COLO668 (cell line): ENCODE measurements at regions not wholly inside any gene's neighbourhood (a gene's known extent, or its start where the extent isn't known, plus 50 kb on each side); places are given as distances from the start of the nearest gene placed in this dataset.

ENCODE experiments used
- DNase-seq: peaks from one replicate; lab custom pipeline; 2025; ENCODE audit not compliant: unreplicated experiment; lab: John Stamatoyannopoulos, UW

- no peak for DNase-seq
These were observed 168.8 kb upstream of the TOPAZ1 start for GRCh38 chr3:44072601-44073540.

GRCh38 chr3:44074181-44074580 lies 167.5 kb upstream of the TOPAZ1 start:
- DNase-seq = peak; percentile 18

GRCh38 chr3:44076221-44076829 lies 165.4 kb upstream of the TOPAZ1 start:
- DNase-seq = peak; percentile 70

GRCh38 chr3:44077267-44077666 lies 164.4 kb upstream of the TOPAZ1 start:
- DNase-seq = peak; percentile 49

DNA sequence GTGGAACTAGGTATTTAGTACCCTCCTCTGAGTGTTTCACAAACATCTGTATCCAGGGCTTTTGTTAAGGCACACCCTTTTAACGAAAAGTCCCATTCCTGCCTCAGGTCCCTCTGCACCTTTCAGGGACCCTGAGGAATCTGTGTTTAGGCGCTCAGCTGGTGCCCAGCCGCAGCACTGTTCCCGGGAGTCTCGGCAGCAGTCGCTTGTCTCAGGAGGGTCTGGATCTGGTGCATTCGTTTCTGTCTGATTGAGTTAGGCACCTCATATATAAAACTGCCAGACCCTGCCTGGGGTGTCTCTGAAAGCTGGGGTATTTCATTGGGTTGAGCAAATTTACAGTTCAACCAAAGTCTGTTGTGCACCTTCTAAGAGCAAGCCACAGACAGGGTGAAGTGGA lies 162.8 kb upstream of the TOPAZ1 start:
- no peak for DNase-seq

DNA sequence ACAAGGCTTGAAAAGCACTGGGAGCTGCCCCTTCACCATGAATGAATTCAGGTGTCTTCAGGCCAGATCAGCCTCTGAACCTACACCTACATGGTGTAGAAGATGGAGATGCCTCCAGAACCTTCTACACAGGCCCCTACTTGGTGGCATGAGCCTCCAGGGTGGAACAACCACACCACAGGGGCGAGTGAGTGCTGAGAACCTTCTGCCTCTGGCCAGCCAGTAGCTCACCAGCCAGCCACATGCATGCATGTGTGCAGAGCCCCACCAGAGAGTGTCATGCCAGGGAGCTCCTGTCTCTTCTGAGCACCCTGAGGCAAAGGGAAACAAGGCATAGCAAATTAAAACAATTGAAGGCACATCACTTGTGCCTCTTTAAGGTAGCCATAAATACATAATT lies 161.8 kb upstream of the TOPAZ1 start:
- no peak for DNase-seq

GRCh38 chr3:44080474-44081072 lies 161.1 kb upstream of the TOPAZ1 start:
- DNase-seq = no peak

DNA sequence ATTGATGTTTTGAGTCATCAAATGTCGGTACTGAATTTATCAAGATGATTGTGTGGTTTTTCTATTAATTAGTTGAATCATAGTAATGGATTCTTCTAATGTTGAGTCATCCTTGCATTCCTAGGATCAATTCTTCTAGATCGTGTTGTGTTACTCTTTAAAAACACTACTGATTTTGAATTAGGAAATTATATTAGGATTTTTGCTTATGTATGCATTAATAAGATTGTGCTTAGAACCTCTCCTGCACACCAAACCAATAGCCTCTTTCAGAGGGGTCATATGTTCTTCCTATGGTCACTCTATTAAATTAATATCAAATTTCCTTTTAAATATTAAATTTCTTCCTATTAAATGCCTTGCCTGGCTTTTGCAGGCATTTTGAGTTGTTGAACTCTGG lies 151.7 kb upstream of the TOPAZ1 start:
- no peak for DNase-seq

GRCh38 chr3:44092497-44092896 lies 149.2 kb upstream of the TOPAZ1 start:
- DNase-seq = no peak

DNA sequence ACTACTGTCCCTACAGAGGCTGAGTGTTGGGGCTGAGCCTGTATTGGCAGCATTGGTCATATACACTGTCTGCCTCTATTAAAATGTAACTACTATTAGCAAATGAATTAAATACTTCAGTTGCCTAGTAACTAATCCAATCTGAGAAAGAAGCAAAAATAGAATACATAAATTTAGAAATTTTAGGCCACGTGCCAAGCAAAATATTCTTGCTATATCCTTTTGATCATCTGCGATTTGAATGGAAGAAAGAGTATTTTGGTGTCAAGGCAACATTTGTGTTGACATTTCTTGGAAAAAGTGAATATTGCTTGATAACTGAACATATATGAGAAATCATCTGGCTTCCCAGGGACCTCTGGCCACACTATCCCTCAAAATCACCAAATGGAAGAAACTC lies 148.2 kb upstream of the TOPAZ1 start:
- no peak for DNase-seq

DNA sequence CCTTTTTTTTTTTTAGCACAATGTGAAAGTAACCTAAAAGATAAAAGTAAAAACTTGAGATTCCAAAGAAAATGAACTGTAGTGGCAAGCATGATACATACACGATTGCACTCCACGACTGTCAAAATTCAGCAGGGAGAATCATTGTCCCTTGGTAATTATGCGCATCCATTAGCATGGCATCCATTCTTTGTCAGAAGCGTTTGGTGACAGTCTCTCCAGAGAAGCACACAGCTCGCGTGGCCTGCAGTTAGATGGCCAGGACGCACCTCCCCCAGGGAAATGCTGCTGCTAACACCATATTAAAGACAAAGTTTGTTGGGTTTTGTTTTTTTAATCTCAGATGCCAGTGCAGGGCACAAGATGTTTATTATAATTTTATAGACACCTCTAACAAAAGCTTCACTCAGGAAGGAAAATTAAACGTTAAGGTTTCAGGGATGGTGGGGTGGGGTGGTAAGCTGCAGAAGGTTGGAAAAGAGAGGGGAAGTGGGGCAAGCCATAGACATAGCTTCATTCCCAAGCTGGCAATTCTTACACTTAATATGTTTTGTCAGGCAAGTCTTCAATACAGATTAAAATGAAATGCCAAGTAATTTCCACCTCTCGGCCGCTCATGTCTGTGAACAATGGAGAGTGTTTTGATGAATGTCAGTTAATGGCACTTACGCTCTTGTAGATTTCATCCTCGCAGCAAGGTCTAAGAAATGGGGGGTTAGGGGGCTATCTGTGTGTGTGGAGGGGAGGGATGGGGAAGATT lies 142.8 kb upstream of the TOPAZ1 start:
- DNase-seq = no peak

DNA sequence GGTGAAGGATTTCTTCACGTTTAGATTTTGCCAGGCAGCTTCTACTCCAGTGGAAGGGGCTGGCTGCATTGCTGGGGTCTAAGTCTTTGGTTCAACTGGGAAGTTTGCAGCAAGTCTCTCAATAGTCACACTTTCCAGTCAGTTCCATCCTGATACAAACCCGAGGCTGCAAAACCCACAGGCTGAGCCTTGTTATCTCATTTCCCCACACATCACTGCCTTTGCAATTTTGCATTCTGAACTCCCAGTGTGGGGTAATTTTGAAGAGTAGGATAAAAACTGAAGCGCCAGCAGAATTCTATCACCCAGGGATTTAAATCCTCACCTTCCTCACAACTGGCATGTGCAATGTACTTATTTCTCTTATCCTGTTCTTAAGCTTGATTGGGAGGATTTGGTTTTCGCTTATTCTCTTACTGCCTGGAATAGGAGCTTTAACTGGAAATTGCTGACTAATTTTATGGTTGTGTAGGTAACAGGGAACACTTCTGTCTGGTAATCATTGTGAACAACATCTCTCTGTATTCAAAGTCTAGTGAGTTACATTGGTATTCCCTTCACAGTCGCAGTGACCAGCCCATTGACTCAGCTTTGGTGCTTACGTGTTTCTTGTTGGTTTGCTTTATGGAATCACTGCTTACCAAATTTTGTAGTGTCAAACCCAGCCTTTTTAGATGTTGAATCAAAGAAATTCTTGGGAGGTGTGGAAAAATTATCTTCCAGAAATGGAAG lies 142.0 kb upstream of the TOPAZ1 start:
- DNase-seq = no peak

DNA sequence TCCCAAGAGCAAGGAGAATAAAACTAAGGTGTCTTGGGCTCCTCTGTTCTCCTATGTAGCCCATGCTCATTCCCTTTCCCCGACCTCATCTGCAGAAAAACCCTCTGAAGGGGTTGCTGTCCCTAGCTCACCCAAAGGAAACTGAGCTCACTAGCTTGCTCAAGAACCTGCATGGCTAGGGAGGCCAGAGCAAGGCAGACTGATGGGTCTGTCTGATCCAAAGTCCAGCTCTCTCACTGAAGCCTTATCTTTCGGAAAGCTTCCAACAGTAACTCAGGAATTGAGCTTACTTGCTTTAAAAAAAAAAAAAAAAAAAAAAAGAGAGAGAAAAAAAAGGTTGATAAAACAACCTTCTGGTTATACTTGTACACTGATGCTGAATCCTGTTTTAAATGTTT lies 141.4 kb upstream of the TOPAZ1 start:
- DNase-seq = no peak

DNA sequence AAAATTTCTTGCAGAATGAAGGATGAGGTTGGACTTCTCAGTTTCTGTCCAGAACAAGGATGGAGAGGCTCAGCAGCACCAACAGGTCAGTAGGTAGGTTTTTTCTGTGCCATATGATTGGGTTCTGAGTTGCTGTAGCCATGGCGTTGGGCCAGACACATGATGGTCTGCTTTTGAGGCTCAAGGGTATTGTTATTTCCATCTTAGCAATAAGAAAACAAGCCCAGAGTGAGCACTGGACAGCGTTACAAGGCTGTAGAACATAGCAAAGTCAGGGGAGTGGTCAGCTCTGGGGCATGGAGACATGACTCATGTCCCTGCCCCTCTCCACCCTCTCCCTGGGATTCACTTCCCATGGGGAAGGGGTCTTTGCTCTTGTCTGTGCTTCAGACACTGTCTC lies 137.6 kb upstream of the TOPAZ1 start:
- DNase-seq = no peak

GRCh38 chr3:44104668-44105321 lies 136.9 kb upstream of the TOPAZ1 start:
- DNase-seq = peak; percentile 2

- no peak for DNase-seq
These were observed 136.1 kb upstream of the TOPAZ1 start for GRCh38 chr3:44105571-44105970.

DNA sequence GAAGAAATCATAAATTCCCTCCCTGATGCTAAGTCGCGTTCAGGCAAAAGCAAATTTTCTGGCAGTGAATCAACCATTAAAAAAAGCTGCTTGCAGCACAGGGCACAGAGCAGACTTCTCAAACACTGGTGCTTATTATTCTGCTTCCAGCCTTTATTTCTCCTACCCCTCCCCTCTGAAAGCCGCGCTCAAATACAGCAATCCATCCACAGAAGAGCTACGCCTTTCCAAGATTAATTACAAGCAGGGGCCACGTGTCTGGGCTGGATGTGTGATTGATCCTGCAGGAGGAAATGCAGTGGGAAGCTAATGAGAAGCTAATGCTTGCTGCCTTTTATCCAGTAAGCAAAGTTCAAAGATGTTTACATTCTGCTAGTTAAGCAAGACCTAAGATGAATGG lies 134.9 kb upstream of the TOPAZ1 start:
- DNase-seq = no peak

GRCh38 chr3:44108481-44108880 lies 133.2 kb upstream of the TOPAZ1 start:
- no peak for DNase-seq

DNA sequence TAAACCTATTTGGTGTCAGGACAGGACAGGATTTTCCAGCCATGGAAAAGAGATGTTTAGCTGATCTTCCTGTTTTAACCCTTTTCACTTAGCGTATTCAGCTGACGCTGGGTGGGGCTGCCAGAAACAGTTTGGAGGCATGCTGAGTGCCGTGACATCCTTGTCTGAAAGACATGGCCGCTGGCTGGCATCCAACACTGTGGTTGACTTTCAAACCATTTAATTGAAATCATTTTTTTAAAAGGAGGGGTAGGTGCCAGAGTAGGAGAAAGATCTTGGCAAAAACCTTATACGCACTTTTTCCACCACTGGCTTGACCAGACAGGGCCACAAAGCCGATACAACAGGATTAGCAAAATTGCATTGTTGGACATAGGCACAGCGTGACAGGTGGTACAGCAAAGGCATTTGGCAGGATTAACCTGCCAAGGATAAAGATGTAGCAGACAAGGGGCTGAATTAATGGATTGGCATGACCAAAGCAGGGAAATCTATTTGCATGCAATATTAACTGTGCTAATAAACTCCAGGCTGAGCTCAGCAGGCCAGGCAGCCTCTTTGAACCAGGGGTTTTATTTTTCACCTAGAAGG lies 131.8 kb upstream of the TOPAZ1 start:
- no peak for DNase-seq

GRCh38 chr3:44110648-44111047 lies 131.0 kb upstream of the TOPAZ1 start:
- DNase-seq = no peak
